ENCODE measurements at regions not wholly inside any gene's neighbourhood (a gene's known extent, or its start where the extent isn't known, plus 50 kb on each side); places are given as distances from the start of the nearest gene placed in this dataset.
"Not testable (repeated sequence)": the region's sequence is repeated elsewhere in the genome, so short reads cannot be mapped to it uniquely, and the experiment has no call there.

DNA sequence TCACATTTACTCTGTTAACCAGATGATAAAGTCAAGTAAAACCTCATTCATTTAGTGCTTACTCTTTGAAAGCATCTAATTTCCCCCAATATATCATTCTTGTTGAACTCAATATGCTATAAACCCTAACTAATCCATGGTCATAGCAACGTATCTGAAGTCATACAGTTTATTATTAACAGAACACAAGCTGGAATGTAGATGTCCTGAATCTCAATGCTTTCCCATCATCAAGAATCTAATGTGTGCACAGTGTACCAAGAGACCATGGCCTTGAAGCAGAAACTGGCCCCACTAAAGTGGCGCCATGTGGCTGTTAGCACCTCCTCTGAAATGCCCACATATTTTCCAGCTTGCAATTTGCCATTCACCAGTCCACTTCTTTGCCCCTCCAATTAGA, 245.8 kb downstream of the SOX9 start:
- no peak for DNase-seq (ENCODE audit: low read depth)

DNA sequence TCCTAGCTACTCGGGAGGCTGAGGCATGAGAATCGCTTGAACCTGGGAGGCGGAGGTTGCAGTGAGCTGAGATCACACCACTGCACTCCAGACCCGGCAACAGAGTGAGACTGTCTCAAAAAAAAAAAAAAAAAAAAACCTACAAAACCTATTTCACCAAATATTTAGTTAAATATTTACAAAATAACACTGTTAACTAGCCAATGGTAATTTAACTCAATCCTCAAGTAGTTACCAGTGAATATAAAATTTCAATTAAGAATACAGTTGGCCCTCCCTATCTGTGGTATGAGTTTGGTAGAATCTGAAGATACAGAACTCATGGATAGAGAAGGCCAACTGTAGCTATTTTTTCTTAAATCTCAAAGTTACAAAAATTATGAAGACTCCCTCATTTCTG, 247.4 kb downstream of the SOX9 start:
- DNase-seq (ENCODE audit: low read depth) = no peak

DNA sequence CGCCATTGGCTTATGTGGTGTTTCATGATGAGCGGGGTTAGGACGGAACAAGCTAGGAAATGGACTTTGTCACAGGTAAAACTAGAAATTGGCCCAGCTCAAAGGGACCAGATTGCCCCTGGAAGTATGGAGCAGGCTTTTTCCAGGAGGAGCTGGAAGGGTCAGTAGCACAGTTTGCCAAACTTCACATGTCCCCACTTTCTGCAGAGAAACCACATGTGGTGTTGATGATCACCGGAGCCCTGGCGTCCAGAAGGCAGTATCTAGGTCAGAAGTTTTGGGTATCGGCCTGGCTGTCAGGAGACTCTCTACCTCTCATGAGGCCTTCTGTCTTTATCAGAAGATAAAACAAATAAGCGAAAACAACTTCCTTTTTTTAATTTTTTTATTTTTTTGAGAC, 248.5 kb downstream of the SOX9 start:
- no peak for DNase-seq (ENCODE audit: low read depth)

DNA sequence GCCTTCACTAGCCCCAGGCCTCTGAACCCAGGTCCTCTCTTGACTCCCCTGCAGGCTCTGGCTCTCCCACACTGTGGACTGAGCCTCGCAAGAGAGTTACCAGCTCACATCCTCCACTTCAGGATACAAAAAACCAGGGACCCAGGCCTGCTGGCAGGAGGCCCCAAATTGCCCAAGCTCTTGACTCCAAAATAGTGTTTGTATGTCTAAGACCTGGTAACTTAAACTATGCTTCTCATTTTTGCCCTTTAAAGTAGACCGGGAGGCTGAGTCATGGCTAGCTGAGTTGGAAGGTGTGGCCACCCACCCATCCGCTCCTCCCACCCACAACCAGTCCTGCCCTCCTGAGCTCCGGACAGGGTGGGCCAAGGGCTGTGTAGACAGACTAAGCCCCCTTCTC, 250.0 kb downstream of the SOX9 start:
- DNase-seq (ENCODE audit: low read depth) = no peak

DNA sequence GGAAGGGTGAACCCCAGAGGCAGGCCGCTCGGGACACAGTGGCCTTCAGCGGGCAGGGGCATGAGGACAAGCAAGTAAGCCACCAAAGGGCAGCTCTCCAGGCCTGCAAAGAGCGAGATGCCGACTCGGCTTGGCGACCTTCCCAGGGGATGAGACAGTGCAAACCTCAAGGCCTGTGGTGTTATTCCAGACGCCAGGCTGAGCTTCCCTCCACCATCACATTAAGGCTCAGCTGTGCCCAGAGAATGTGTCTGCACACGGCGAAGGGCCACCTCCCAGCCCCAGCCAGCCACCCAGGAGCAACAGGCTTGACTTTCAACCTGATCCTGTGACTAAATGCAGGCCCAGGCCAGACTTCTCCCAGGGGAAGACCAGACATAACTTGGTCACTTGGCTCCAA, 251.4 kb downstream of the SOX9 start:
- no peak for DNase-seq (ENCODE audit: low read depth)

DNA sequence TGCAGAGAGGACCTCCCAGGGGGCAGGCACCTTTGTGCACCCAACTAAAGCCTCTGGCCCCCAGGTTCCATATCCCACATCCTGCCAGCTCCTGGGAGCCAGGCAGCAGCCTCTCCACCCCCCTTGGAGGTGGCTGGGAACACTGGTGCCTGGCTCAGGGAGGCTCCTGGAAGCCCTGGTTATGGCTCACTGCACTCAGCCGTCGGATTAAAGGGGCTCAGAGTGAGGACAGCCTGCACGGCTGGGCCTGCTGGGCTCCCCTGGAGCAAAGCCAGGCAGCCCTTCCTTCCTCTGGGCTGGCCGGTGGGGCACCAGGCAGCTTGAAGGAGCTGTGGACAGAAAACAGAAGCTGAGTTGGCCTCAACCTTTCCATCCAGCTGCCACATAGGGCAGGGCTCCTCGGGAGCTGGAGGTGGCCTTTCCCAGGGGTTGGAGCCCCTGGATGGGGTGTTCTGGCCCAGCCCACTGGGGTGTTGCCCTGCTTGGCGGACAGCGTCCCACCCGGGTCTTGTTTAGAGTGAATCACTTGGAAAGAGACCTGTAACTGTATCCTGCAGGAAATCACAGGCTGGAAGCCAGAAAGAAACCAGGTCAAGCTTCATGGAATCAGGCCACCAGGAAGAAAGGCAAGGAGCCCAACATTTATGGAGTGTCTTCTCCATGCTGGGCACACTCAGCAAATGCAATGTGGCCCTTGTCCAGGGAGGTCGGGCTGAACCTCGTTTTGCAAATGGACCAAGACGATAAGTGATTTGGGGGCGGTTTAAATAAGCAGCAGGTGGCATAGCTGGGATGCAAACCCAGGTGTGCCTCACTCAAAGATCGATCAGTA, 253.3 kb downstream of the SOX9 start:
- no peak for DNase-seq (ENCODE audit: low read depth)

DNA sequence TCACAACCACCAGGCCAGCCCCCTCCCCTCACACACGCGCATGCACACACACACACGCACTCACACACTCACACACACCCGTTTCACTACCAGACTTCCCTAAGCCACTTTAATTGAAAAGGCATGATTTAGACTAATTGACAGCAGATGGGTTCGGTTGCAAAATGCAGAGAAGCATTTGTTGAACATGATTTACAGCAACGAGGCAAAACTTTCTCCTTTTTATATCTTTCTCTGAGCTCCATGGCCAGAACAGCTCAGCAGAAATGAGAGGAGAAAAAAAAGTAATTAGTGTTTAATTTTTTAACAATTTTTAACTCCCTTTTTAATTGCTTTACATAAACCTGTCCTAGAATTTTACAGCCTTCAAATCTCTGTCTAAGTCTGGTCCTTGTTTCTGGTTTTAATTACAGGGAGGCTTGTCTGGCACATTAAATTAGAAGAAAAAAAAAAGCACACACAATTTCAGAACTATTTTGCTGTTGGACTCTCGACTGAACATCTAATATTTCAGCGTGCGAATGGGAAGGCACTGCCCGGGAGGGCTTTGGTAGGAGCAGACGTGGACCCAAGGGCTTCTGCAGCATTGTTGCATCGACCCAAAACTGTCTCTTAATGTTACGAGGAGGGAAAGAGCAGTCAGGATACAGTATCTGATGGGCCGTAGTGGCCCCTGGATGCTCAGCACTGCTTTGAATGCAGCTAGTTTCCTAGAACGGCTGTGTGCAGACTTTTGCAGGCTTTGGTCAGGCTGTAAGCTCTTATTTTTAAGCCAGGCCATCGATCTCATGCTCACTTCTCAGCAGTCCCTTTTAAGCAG, 255.9 kb downstream of the SOX9 start:
- no peak for DNase-seq (ENCODE audit: low read depth)

DNA sequence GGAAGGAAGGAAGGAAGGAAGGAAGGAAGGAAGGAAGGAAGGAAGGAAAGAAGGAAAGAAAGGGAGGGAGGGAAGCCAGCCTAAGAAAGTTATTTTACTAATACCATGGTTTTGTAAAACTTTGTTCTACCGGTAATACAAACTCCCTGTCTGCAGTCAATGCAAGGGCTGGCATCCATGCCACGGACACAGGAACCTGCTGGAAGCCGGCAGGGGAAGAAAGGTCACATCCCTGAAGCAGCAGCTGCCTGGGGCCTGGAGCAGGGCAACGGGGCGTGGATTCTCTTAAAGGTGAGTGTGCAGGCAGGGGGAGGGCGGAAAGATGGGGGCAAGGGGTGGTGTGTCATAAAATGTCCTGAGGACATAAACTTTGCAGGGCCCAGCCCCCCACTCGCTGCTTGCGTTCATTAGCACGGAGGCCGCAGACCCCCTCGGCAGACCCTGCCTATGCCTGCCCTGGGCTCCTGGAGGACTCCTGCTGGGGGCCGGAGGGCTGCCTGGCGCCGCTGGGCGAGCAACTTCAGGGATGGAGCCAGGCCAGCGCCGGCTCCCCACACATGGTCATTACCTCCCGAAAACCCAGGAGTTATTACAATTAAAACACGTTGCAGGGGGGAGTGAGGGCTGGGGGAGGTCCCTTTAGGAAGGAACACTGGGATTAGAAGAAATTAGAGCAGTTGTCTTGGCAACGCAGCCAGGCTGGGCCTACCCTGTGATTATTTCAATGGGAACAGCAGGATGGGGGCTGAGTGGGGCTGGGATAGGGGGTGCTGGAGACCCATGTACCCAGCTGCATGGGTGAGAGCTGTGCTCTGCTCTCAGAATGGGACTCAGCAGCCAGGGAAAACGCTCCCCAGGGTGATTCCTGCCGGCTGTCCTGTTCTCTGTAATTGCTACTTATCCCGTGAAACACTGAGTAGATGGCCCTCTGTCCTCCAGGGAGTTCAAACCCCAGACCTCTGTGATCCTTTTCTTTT, 257.9 kb downstream of the SOX9 start:
- DNase-seq (ENCODE audit: low read depth) = no peak

DNA sequence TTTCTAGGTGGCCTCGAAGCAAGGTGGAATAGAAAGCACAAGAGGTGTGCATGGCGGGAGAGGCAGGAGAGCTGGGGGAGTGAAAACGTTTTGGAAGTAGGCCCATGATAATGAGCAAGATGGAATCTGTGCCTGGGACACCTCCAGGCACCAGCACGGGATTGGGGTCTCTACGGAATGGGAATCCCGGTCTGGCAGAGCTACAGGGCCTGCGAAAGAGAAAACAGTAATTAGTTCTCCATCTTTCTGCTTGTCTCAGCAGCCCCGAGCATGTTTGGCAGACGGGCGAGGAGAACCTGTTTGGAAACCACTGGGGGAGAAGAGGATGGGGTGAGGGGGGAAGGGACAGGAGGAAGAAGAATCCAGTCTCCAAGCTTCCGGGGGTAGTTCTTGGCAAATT, 258.7 kb downstream of the SOX9 start:
- no peak for DNase-seq (ENCODE audit: low read depth)

DNA sequence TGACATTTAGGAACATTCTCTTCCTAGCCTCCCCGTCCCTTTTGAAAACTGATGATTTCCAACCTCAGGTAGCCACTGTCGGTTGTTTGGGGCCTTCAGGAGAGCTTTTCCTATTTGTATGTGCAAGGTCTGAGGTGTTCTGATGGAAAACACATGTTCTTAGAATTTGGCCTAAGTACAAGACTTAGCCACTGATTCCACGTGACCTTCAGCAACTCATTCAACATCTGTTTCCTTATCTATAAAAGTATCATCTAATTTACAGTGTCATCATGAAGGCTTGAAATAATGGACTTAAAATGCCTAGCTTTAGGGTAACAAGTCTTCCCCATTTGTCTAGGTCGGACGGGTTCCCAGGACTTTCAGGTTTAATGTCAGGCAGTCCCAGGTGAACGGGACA, 259.3 kb downstream of the SOX9 start:
- no peak for DNase-seq (ENCODE audit: low read depth)

DNA sequence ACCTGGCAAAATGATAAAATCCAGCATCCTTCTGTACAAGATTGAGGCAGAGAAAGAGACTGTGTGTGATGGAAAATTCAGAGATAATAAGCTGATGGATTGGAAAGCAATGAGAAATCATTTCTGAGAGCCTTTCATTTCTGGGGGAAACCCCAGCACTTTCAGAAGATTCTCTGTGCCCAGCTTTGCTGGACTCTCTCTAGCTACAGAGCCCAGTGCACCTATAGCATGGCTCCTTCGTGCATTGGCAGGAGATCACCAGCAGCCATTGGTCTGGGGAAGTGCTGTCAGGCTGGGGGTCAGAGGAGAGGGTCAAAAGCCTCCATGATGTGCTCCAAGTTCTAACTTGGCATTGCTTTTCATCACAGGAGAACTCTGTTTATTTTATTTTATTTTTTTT, 259.9 kb downstream of the SOX9 start:
- no peak for DNase-seq (ENCODE audit: low read depth)

DNA sequence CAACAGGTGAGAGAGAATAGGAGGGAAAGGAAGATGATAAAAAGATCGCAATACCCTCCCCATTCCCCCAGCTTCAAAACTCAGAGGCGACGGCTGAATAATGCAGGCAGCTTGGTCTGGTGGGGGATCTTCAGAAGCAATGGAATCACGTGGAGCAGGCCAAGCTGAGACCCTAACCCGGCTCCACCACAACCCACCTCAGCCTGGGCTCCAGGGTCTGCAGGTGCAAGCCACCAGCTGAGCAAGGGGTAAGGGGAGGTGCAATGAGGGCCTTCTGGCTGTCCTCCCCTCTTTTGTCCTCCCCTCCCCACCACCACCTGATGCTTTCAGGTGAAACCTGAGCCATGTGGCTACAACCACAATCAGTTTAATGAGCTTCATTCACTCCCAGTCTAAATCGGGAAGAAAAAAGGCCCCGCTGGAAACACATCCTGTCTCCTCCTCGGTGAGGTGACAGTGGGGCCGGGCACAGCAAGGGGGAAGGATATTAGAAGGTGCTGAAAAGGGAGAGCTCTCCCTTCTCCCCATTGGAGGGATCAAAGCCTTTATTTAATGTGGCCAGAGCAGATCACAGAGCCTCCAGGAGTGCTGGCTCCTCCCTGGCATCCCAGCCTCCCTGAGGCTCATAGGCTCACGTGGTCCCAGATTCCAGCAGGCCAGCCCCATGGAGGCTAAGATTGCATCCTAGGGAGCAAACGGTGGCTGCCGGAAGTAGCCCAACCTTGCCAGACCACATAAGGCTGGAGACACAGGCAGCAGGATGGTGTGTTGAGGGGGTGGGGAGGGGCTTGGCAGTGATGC, 261.0 kb downstream of the SOX9 start:
- DNase-seq (ENCODE audit: low read depth) = no peak

DNA sequence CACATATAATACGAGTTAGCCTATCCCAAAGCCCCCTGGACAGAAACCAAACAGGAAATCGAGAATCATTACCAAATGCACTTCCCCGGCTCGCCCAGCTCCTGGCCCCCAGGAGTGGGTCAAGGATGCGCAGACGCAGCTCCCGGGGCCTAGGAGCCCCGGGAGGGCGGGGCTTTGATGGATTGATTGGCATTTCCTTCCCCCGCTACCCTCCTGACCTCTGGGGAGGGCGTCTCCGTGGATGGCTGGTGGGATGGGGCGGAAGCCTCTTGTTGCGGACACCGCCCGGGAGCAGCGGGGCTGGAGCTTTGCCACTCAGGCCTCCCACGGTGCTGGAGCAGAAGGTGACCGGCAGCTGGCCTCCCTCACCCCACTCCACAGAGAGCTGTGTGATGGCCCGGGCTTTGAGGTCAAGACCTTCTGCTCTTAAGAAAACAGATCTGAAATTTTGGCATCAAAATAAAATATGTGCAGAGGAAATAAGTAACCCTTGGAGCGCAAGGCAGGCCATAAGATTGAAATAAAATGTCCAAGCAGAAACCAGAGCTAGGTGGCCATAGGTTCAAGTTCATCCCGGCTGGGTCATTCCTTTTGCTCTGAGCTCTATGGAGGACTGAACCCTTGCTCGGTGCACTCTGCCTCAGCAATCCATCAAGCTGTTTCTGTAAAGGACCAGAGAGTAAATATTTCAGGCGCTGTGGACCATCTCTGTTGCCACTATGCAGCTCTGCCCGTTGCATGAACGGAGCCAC, 262.3 kb downstream of the SOX9 start:
- no peak for DNase-seq (ENCODE audit: low read depth)

DNA sequence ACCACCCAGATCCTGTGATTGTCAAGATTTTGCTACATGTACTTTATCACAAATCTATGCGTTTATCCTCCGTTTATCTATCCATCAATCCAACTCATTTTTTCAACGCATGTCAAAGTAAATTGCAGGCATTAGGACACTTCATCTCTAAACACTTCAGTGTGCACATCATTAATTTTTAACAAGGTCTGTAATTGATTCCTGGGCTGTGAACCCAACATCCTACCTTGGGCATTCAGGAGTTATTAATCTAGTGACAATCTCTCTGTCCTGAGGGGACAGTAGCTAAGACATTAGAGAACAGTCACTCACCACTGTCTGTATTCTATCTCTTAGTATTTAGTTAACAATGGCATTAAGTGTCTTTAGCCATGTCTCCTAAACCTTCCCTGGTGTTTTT, 264.7 kb downstream of the SOX9 start:
- DNase-seq (ENCODE audit: low read depth) = no peak

DNA sequence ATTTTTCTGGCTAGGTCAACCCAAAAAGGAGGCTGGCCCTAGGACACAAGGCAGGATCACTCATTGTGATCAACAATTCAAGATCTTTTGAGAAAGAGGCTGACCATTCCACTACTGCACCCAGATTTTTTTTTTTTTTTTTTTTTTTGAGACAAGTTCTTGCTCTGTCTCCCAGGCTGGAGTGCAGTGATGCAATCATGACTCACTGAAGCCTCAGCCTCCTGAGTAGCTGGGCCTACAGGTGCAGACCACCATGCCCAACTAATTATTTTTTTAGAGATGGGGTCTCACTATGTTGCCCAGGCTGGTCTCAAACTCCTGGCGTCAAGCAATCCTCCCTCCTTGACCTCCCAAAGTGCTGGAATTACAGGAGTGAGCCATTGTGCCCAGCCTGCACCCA, 265.4 kb downstream of the SOX9 start:
- not testable (repeated sequence) for DNase-seq (ENCODE audit: low read depth)

DNA sequence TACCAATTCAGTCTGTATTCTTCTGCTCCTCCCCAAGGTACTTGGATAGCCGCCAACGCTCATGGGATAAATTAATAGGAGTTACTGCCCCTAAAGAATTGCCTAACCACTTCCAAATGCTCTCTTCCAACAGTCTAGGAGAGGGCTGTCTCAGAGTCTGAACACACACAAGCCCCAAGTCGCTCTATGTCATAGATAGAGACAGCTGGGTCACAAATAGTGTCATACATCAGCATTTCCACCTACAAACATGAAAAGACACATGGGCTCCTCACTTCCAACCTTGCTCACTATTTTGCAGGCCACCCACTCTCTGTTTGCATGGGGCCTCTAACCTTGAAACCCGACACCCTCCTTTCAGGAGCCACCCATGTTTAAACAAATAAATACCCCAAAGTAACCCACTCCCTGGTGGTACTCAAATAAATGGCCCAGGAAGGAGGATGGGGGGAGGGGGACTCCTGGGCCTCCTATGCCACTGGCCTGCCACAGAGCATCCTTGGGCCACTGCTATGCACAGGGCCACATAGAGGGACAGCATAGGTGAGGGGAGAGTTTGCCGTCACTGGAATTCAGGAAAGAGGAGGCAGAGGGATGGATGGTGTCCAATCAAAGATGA, 265.9 kb downstream of the SOX9 start:
- no peak for DNase-seq (ENCODE audit: low read depth)

DNA sequence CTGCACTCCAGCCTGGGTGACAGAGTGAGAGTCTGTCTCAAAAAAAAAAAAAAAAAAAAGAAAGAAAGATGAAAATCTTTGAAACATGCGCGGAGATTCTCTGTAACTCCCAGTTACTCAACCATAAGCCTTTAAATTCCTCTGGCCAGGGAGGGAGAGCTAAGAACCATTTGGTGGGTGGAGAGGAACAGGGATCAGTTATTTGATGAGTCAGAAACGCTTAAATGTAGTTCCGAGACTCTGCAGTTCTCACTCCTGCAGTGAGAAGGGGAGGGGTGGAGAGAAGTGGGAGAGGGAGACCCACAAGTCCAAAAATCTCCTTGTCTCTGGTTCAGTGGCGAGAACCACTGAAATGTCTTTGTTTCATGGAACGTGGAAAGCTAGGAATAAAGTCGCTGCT, 266.7 kb downstream of the SOX9 start:
- peak; percentile 83 for DNase-seq (ENCODE audit: low read depth)

DNA sequence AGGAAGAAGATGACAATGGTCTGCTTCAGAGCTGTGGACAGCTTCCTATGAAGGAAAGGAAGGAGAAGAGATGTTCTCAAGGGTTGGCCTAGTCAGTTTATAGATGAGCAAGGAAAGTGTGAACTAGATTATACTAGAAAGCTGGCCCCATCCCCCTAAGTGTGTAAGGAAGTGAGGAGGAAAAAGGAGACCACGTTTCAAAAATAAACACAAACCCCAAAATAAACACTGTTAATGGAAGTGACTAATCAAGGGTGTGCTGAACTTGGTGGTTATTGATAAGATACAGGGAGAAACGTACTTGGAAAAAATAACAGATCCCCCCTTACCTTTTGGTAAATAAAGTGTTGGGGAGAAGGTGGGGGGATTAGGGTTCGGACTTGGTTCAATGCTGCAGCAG, 267.1 kb downstream of the SOX9 start:
- DNase-seq (ENCODE audit: low read depth) = no peak

DNA sequence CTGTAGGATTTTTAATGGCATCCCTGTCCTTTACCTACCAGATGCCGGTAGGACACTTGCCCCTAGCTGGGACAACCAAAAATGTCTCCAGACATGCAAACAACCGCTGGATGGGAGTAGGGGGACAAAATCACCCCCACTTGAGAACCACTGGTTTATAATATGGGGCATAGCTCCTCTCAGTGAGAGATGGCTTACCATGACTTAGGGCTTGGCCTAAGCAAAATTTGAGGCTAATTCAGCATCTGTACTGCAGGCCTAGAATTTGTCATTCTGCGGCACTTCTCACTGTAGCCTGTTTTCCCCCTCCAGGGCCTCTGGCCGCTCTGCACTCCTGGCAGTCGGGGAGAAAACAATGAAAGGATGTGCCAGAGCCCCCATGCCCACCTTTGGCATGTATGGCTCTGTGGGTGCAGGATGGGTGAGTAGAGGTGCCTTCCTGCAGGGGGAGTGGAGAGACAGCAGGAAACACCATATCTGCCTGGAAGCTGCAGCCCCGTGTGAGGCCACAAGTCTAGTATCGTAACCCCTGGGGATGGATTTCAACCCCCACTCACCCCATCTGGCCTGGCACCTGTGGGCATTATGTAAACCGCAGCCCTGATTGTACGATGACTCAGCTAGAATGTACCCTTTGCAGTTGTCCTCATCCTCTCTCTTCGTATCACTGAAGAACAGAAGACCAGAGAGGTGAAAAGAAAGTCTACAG, 268.1 kb downstream of the SOX9 start:
- no peak for DNase-seq (ENCODE audit: low read depth)

All from fibroblast of the conjunctiva (primary cell).